Fibroblast of villous mesenchyme (primary cell): ENCODE measurements at regions not wholly inside any gene's neighbourhood (a gene's known extent, or its start where the extent isn't known, plus 50 kb on each side); places are given as distances from the start of the nearest gene placed in this dataset.

Experiments used
- DNase-seq: peaks from one replicate; pipeline ENCODE4 v3.0.0-alpha.2; 2010; ENCODE audit warnings: low read depth
- H3K4me3 ChIP-seq: 2 replicates; pipeline ENCODE4 v1.5.1; 2011; ENCODE audit warnings: low read depth, mild to moderate bottlenecking, low read length
- CTCF ChIP-seq: IDR thresholded peaks from 2 replicates; pipeline ENCODE4 v1.5.1; 2012; ENCODE audit warnings: low read depth, mild to moderate bottlenecking, low read length; ENCODE audit not compliant: insufficient read depth

GRCh38 chr13:34148359-34148758 lies 330.4 kb downstream of the RFC3 start:
- no peak overlapping the region for H3K4me3 ChIP-seq
- DNase-seq, result no peak
- TF ChIP-seq CTCF, result no peak

GRCh38 chr13:34151885-34152284 lies 333.9 kb downstream of the RFC3 start:
- DNase-seq, result no peak
- H3K4me3 ChIP-seq, result no peak overlapping the region
- TF ChIP-seq CTCF, result no peak

- H3K4me3 ChIP-seq, result no peak overlapping the region
- no peak for TF ChIP-seq CTCF
- DNase-seq, result no peak
Measured at GRCh38 chr13:34152409-34152808, 334.5 kb downstream of the RFC3 start.

- DNase-seq, result no peak
- no peak overlapping the region for H3K4me3 ChIP-seq
- no peak for TF ChIP-seq CTCF
Measured at GRCh38 chr13:34152996-34153395, 335.0 kb downstream of the RFC3 start.

- no peak for TF ChIP-seq CTCF
- H3K4me3 ChIP-seq, result no peak overlapping the region
- peak; percentile 52 for DNase-seq
Measured at GRCh38 chr13:34153428-34154180, 335.7 kb downstream of the RFC3 start.

GRCh38 chr13:34155931-34156607 lies 338.1 kb downstream of the RFC3 start:
- no peak for TF ChIP-seq CTCF
- H3K4me3 ChIP-seq, result peak overlapping the region; percentile 40
- peak; percentile 85 for DNase-seq
